Loucy (cell line): ENCODE measurements at regions not wholly inside any gene's neighbourhood (a gene's known extent, or its start where the extent isn't known, plus 50 kb on each side); places are given as distances from the start of the nearest gene placed in this dataset.

ENCODE experiments used
- H2AFZ ChIP-seq: fragments of 200-600 bp; sonication (generic); 2 replicates; pipeline ENCODE4 v1.6.0; 2016; ENCODE audit warnings: antibody characterized with exemption, mild to moderate bottlenecking, low read length, moderate library complexity
- H3F3A ChIP-seq: fragments of 200-600 bp; 2 replicates; pipeline ENCODE4 v1.6.0; 2016; ENCODE audit warnings: antibody characterized with exemption, low read depth, mild to moderate bottlenecking
- H3K27me3 ChIP-seq: fragments of 200-600 bp; sonication (generic); 2 replicates; pipeline ENCODE4 v1.6.1; 2014; ENCODE audit warnings: low read length, mild to moderate bottlenecking; ENCODE audit not compliant: insufficient read depth, poor library complexity, severe bottlenecking
- H3K36me3 ChIP-seq: fragments of 200-600 bp; sonication (generic); 2 replicates; pipeline ENCODE4 v1.6.1; 2016; ENCODE audit warnings: low read length; ENCODE audit not compliant: insufficient read depth
- H3K4me1 ChIP-seq: fragments of 200-600 bp; sonication (generic); 2 replicates; pipeline ENCODE4 v1.5.1; 2014; ENCODE audit warnings: low read length, mild to moderate bottlenecking; ENCODE audit not compliant: insufficient read depth, poor library complexity, severe bottlenecking
- H3K4me2 ChIP-seq: fragments of 200-600 bp; sonication (generic); 2 replicates; pipeline ENCODE4 v1.6.0; 2014; ENCODE audit warnings: antibody characterized with exemption, low read length, low read depth, mild to moderate bottlenecking; ENCODE audit not compliant: poor library complexity, severe bottlenecking
- H3K4me3 ChIP-seq: fragments of 200-600 bp; sonication (generic); 2 replicates; pipeline ENCODE4 v1.5.1; 2014; ENCODE audit warnings: low read length, mild to moderate bottlenecking, mixed read lengths; ENCODE audit not compliant: poor library complexity, severe bottlenecking
- H3K79me2 ChIP-seq: fragments of 200-600 bp; sonication (generic); 2 replicates; pipeline ENCODE4 v1.6.1; 2014; ENCODE audit warnings: low read length; ENCODE audit not compliant: insufficient read depth
- H3K9ac ChIP-seq: fragments of 200-600 bp; sonication (generic); 2 replicates; pipeline ENCODE4 v1.6.0; 2014; ENCODE audit warnings: mild to moderate bottlenecking, low read depth, low read length, moderate library complexity; ENCODE audit not compliant: poor library complexity, severe bottlenecking
- H3K9me2 ChIP-seq: fragments of 200-600 bp; sonication (generic); replicated peaks from 2 replicates; pipeline ENCODE4 v1.6.1; 2016; ENCODE audit warnings: low read depth, low read length, mixed read lengths
- H3K9me3 ChIP-seq: fragments of 200-600 bp; sonication (generic); 2 replicates; pipeline ENCODE4 v1.6.1; 2014; ENCODE audit warnings: mild to moderate bottlenecking, antibody characterized with exemption, low read length, low read depth; ENCODE audit not compliant: insufficient read depth
- H4K20me1 ChIP-seq: fragments of 200-600 bp; sonication (generic); 2 replicates; pipeline ENCODE4 v1.6.0; 2014; ENCODE audit warnings: antibody characterized with exemption, low read length, mild to moderate bottlenecking; ENCODE audit not compliant: insufficient read depth, poor library complexity, severe bottlenecking
- CTCF ChIP-seq: fragments of 200-600 bp; sonication (generic); conservative IDR thresholded peaks from 2 replicates; pipeline ENCODE4 v1.5.1; 2014; ENCODE audit warnings: mild to moderate bottlenecking, antibody characterized with exemption, low read length
- EZH2phosphoT487 ChIP-seq: fragments of 200-600 bp; IDR thresholded peaks from 2 replicates; pipeline ENCODE4 v1.6.1; 2018; ENCODE audit warnings: antibody characterized with exemption, mild to moderate bottlenecking, moderate library complexity, borderline replicate concordance

GRCh38 chr18:78146136-78147085, 833.2 kb upstream of the SALL3 start:
- H3K27me3 ChIP-seq: no peaks in the 10 kb centered on the region
- H3K4me1 ChIP-seq: no peaks in the 10 kb centered on the region
- H3K4me2 ChIP-seq: no peak overlapping the region
- H3K9ac ChIP-seq: no peak overlapping the region
- TF ChIP-seq CTCF (no peak), EZH2phosphoT487 (no peak)
- peaks cover 3% of the 10 kb centered on the region; the same call in 1 of the 2 replicates for H3K9me3 ChIP-seq
- H3F3A ChIP-seq: no peaks in the 10 kb centered on the region
- no peaks in the 10 kb centered on the region for H3K9me2 ChIP-seq
- no peaks in the 10 kb centered on the region for H3K36me3 ChIP-seq
- no peaks in the 10 kb centered on the region for H4K20me1 ChIP-seq
- no peak overlapping the region for H3K4me3 ChIP-seq
- H2AFZ ChIP-seq: no peak overlapping the region
- no peaks in the 10 kb centered on the region for H3K79me2 ChIP-seq

GRCh38 chr18:78150590-78150989, 829.0 kb upstream of the SALL3 start:
- no peaks in the 10 kb centered on the region for H3K27me3 ChIP-seq
- no peak overlapping the region for H3K4me2 ChIP-seq
- no peaks in the 10 kb centered on the region for H3K4me1 ChIP-seq
- H4K20me1 ChIP-seq: no peaks in the 10 kb centered on the region
- H3K79me2 ChIP-seq: no peaks in the 10 kb centered on the region
- H3K9me2 ChIP-seq: no peaks in the 10 kb centered on the region
- no peak overlapping the region for H2AFZ ChIP-seq
- H3F3A ChIP-seq: no peaks in the 10 kb centered on the region
- peaks cover 3% of the 10 kb centered on the region; the same call in 1 of the 2 replicates for H3K9me3 ChIP-seq
- no peak for TF ChIP-seq EZH2phosphoT487
- no peak for TF ChIP-seq CTCF
- no peak overlapping the region for H3K9ac ChIP-seq
- no peak overlapping the region for H3K4me3 ChIP-seq
- no peaks in the 10 kb centered on the region for H3K36me3 ChIP-seq

GRCh38 chr18:78151234-78151633, 828.4 kb upstream of the SALL3 start:
- H3K36me3 ChIP-seq: no peaks in the 10 kb centered on the region
- no peaks in the 10 kb centered on the region for H3K79me2 ChIP-seq
- no peak overlapping the region for H3K9ac ChIP-seq
- no peaks in the 10 kb centered on the region for H3K27me3 ChIP-seq
- H4K20me1 ChIP-seq: no peaks in the 10 kb centered on the region
- H3K9me3 ChIP-seq: peaks cover 3% of the 10 kb centered on the region; the same call in 1 of the 2 replicates
- H3K4me1 ChIP-seq: no peaks in the 10 kb centered on the region
- TF ChIP-seq CTCF (no peak), EZH2phosphoT487 (no peak)
- no peak overlapping the region for H3K4me3 ChIP-seq
- H3K4me2 ChIP-seq: no peak overlapping the region
- no peaks in the 10 kb centered on the region for H3K9me2 ChIP-seq
- H3F3A ChIP-seq: no peaks in the 10 kb centered on the region
- H2AFZ ChIP-seq: no peak overlapping the region
